GM21381 (cell line): ENCODE measurements at regions not wholly inside any gene's neighbourhood (a gene's known extent, or its start where the extent isn't known, plus 50 kb on each side); places are given as distances from the start of the nearest gene placed in this dataset.
"Not testable (repeated sequence)": the region's sequence is repeated elsewhere in the genome, so short reads cannot be mapped to it uniquely, and the experiment has no call there.

Experiments
- ATAC-seq: cut with Tn5 transposase; IDR thresholded peaks from one replicate; pipeline ENCODE4 v1.9.1; 2021; ENCODE audit warnings: mild to moderate bottlenecking, moderate library complexity; ENCODE audit not compliant: unreplicated experiment

DNA sequence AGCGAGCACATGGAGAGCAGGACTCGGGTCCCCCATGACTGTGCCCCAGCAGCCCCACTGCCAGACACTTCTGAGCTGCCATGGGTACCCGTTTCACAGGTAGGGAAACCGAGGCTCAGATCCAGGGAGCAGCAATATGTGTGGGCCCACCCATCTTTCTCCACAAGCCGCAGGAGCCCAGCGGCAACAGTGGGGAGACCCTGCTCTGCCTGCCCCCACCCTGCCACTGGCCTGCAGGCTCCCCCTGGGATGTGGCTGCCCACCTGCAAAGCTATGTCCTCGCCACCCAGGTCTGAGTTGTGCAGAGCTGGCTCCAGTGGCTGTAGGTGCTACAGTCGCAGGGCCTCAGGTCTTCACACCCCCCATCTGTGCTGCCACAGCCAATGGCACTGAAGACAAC is 50.6 kb upstream of the C1QTNF9B start:
- ATAC-seq = no peak

DNA sequence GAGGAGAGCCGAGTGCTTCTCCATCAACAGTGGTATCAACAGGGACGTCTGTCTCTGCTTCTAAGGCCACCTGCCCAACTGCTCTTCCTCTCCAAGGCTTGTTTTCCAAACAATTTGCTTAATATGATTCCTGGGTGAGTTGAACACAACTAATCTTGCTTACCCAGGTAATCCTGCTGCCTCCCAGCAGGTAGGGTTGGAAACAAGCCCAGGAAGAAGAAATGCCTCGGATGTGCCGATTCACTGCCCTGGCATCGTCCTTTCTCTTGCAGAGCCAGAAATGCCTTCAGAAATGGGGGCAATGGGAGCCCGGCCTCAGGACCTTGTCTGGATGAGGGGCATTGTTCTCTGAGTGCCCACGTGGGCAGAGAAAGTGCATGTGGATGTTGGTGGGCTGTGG is 51.9 kb upstream of the C1QTNF9B start:
- ATAC-seq = no peak

GRCh38 chr13:23949736-23950135 is 52.4 kb upstream of the C1QTNF9B start:
- no peak for ATAC-seq

- ATAC-seq = no peak
Measured at GRCh38 chr13:23950736-23951510, 53.6 kb upstream of the C1QTNF9B start.

DNA sequence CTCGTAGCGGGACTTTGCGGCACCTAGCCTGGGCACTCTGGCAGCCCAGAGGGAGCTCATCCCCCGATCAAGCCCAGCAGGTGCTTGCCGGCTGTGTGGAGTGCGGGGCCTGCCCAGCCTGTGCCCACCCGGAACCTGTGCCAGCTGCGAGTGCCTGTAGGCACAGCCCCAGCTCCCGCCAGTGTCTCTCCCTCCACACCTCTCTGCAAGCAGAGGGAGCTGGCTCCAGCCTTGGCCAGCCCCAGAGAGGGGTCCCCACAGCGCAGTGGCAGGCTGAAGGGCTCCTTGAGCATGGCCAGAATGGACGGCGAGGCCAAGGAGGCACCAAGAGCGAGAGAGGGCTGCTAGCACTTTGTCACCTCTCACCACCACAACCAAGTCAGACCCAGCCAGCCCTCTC is 55.5 kb upstream of the C1QTNF9B start:
- no peak for ATAC-seq

DNA sequence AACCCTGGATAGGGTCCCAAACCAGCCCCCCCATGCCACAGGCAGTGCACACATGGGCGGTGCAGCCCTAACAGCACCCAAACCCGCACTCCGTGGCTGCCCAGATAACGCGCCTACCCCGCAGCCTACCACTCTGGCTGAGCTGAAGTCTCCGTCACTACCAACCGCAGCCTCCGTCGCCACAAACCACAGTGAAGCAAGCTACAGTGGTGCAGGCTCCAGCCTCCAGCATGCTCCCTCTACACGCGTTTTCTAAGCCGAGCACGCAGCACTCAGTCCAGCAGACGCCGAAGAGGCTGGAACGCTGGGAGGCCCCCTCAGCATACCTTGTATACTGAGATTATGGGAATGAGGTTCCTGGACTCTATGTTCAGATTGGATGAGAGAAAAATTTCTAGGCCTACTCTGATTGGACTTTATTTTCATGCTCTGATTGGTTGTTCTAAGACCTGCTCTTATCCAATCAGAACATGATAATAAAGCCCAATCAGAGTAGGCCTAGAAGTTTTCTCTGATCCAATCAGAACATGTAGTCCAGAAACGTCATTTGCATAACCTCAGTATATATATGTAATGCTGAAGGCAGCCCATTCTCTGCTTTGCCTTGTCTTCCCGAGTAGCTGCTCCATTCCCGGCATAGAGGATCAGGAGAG is 56.7 kb upstream of the C1QTNF9B start:
- no peak for ATAC-seq

DNA sequence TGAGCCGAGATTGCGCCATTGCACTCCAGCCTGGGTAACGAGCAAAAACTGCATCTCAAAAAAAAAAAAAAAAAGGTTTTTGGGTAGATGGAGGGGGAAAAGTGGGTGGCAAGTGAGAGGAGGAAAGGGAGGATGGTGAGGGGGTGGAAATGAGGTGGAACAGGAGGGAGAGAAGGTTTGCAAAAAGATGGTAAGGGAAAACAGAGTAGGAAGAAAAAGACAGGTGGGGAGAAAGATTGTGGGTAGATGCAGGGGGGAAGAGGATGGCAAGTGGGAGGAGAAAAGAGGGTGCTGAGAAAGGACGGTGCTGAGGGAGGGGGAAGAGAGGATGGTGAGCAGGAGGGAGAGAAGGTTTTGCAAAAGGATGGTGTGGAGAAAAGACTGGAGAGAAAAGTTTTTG is 57.8 kb upstream of the C1QTNF9B start:
- no peak for ATAC-seq

DNA sequence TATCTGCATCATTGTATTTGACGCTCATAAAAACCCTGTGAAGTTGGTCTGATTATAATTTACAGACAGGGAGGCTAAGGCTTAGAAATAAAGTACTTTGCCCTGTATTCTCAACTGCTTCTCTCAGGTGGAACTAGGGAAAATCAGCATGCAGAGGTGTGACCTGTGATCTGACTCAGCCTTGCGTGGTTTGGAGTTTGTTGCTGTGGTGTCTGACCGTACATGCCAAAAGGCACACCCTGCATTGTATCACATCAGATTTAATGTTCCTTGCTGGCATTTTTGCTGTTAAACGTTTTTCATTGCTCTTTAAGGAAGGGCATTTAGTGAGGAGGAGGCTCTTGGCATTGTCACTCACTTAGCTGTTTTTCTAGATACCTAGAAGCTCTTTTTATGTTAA is 58.8 kb upstream of the C1QTNF9B start:
- peak; percentile 73 for ATAC-seq

DNA sequence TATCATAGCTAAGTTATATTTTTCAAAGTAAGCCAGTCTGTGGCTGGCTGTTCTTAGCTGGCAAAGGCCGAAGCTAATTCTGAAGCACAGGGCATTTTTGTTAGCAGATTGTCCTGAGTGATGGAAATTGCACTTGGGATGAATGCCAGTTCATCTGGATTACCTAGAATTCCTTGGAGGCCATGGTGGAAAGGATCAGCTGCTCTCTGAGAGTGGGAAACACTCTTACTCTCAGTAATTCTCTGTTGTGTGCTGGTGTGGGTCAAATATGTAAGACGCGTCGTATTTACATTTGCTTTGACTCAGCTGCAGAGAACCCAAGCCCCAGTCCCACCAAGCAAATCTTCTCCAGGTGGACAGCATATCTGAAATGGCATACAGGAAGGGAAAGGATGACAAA is 60.7 kb upstream of the C1QTNF9B start:
- ATAC-seq = no peak

DNA sequence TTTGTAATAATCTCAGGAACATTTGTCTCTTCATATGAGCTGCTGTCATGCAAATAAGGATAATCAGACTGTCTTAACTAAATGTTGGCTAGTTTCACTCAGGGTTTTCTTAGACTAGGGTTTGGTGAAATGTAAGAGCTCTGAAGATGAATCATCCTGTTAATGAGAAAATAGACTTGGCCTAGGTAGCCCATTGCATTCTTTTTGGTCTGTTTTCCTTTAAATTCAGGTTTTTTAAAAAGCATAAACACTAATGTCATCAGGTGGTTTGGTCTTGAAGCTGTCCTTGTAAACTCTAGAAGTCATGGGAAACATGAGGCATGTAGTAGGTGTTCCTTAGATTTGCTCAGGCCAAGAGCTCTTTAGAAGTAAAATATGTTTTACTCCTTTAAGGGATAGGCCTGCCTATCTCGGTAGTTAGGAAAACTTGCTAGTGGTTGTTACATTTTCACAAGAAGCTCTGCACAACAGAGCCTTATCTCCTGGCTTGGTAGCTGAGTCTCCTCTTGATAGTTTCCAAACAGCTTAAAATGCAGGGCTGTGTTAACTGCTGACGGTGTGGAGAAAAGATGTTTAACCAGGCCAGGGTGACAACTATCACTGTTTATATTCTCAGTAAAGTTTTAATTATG is 62.0 kb upstream of the C1QTNF9B start:
- no peak for ATAC-seq

DNA sequence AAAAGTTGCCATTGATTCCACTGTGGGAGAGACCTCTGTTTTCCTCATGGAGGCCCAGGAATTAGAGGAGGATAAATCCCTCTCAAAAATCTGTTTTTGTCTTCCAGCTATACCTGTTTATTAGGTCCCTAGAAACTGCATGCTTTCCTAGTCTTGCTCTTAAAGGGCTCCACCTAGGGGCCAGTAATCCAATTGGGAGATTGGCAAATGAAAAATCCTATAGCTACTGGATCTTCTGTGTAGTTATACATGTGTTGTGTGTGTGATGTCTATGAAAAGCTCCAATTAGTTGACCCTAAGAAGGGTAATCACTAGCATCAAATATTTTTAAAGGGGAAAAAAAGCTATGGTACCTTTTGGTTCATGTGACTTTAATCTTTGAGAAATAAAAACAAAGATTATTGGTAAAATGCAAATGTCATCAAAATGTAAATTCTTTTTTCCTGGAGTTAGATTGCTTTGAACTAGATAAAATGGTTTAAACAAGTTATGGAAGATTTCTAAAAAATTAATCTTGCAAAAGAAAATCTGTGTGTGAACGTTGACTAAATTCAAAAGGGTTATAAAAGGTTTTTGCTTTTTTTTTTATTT is 63.4 kb upstream of the C1QTNF9B start:
- no peak for ATAC-seq

- no peak for ATAC-seq
Measured at GRCh38 chr13:23963184-23963931, 66.1 kb upstream of the C1QTNF9B start.

GRCh38 chr13:23963947-23964346 is 66.6 kb upstream of the C1QTNF9B start:
- ATAC-seq = no peak

GRCh38 chr13:23965346-23965745 is 68.0 kb upstream of the C1QTNF9B start:
- no peak for ATAC-seq

- no peak for ATAC-seq
Measured at GRCh38 chr13:23966221-23966690, 69.0 kb upstream of the C1QTNF9B start.

DNA sequence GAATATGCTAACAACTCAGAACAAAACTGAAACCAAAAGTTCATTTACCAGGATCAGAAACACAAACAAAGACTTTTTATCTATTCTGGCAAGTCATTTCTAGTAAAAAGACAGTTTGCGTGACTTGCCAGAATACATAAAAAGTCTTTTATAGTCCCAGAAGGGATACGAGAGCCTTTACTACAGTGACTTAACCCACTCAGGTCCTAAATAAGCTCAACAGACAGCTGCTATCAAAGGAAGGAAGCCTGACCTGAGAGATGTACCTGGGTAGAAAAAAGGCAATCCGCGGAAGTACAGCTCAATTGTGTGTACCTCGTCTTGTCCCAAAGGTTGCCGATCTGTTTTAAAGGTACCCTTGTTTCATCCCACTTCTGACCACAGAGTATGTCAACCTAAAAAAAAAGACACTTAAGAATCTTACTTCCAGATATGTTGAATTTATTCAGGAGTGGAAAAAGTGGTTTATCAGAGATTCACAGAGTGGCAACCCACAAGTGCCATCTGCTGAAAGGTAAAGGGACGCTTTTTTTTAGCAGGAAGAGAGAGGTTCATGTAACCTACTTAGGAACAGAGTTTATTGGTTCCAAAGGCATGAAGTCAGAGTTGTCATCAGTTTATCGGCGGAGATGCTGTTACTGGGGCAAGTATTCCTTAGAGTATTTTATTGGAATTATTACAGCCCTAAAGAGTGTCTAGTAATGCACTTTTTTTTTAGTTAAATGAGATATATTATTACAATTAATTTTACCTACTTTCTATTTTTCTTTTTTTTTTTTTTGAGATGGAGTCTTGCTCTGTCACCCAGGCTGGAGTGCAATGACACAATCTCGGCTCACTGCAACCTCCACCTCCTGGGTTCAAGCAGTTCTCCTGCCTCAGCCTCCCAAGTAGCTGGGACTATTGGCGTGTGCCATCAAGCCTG is 69.7 kb upstream of the C1QTNF9B start:
- peak; percentile 41 for ATAC-seq

DNA sequence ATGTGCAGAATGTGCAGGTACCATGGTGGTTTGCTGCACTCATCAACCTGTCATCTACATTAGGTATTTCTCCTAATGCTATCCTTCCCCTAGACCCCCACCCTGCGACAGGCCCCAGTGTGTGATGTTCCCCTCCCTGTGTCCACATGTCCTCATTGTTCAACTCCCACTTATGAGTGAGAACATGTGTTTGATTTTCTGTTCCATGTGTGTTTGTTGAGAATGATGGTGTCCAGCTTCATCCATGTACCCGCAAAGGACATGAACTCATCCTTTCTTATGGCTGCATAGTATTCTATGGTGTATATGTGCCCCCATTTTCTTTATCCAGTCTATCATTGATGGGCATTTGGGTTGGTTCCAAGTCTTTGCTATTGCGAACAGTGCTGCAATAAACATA is 70.5 kb upstream of the C1QTNF9B start:
- not testable (repeated sequence) for ATAC-seq

DNA sequence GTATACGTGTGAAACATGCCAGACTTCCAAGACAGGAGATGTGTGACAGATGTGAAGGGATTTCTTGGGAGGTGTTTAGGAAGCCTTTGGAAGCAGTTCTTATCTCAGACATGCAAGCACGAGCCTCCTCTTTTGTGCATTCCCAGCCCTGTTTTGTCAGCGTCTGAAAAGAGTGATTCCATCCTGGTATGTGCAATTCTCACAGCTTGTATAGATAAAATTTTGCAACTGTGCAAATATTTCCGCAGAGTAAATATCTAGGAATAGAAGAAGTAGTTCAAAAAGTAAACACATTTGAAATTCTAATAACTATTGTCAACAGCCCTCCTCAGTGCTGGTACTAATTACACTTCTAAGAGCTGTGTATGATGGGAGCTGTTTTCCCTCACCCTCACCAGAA is 72.3 kb upstream of the C1QTNF9B start:
- ATAC-seq = no peak

DNA sequence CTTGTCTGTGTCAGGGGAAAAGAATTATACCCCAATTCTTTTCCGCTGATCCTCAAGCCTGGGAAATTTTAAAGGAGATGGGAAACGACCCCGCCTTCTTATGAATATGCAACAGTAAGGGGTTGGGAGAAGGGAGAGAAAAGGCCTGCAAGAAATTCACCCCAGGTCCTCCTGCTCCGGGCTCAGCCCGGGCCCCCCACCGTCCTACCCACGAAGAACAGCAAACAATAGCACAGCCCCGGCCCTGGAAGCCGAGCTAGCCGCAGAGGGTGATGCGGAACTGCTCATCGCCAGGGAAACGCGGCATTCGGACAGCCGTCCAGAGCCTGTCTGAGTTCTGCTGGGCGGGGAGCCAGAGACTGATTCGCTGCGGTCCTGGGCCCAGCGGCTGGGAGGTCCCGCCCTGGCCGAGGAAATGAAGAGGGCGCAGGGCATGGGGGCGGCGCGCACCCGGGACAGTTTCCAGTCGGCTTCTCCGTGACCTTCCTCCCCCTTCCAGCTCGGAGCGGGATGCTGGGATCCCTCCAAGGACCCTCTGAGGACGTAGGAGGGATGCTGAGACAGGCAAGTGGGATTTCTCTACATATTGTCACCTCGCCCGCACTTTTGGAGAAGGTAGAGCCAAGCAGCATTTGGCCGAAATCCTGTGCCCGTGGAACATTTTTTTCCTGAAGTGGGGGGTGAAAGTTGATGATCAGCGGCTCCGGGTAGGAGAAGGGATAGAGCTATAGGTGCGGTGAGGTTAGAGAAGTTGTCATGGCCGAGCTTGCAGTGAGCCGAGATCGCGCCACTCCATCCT is 82.3 kb upstream of the C1QTNF9B start:
- peak; percentile 68 for ATAC-seq
